NCI-H1417 (cell line): ENCODE measurements at regions not wholly inside any gene's neighbourhood (a gene's known extent, or its start where the extent isn't known, plus 50 kb on each side); places are given as distances from the start of the nearest gene placed in this dataset.
"Not testable (repeated sequence)": the region's sequence is repeated elsewhere in the genome, so short reads cannot be mapped to it uniquely, and the experiment has no call there.

Experiments
- DNase-seq, 3 experiments: peaks; one replicate each; lab custom pipeline; 2025; lab: John Stamatoyannopoulos, UW

DNA sequence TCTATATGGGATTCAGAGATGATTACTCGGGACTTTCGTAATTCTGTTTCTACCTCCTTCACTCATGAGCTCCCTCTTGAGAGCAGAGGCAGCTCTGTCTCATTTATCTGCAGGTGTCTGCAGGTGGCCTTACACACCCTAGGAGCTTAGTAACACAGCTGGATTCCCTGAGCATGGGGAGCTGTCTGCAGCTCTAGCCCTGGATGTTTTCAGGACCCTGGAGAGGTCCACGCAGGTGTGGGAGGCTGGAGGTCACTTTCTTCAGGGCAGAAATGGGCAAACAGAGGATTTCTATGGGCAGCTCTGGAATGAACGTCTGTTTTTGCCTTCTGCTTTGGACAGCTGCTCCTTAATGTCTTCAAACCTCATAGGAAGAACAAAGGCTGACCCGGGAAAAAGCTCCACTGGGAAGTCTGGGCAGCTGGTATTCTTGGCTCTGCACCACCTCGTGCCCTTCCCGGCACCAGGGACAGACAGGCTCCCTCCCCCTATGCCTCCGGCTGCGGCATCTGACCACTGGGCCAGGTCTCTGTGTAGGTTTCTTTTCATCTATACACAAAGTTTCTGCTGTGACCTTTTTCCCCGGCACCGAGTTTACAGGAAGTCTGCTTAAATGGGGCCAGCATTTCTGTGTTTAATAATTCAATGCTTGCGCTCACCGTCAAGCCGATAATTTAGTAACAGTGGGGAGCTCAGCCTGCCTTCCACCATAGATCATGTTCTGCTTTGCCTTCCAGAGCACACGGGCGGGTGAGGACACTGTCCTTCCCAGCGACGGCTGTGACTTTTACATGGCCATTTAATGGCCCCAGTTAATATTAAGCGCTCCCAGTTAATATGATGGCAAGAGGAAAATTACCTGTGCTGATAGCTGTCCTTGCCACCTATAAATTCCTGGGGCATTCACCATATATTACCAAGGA lies 320.2 kb upstream of the SFSWAP start:
- no peak for DNase-seq

DNA sequence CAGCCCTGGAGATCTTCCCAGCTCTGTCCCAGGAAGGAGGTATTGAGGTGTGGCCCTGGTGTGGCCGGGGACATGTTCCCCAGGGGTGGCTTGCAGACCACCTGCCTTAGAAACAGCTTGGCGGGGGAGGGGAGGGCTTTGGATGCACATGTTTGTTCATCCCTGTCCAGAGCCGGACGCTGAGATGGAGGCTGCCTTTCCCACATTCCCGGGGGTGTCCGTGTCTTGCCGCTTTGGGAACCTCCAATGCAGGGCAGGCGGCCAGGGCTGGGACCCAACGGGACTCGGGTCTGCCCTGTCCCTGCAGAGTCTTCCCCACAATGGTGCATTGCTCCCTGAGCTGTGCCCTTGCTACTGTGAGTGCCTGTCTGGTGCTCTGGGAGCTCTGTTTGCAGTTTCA lies 319.5 kb upstream of the SFSWAP start:
- DNase-seq: no peak

DNA sequence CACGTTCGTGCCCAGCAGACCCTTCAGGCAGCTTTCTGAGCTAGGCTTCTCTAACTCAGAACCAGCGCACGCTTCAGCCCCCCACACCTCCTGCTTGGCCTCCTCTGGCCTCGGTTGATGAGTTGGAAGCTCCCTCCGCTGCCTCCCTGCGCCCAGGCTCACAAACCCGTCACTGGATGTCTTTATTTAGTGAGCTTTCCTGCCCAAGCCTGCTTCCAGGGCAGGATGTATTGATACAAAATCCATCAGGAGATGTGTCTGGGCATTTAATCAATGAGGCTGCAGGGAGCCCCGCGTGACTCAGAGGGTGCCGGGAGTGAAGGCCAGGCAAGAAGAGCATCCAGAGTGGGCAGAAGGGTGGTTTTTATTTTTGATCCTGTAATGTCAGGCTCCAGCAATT lies 316.1 kb upstream of the SFSWAP start:
- DNase-seq: not testable (repeated sequence)

DNA sequence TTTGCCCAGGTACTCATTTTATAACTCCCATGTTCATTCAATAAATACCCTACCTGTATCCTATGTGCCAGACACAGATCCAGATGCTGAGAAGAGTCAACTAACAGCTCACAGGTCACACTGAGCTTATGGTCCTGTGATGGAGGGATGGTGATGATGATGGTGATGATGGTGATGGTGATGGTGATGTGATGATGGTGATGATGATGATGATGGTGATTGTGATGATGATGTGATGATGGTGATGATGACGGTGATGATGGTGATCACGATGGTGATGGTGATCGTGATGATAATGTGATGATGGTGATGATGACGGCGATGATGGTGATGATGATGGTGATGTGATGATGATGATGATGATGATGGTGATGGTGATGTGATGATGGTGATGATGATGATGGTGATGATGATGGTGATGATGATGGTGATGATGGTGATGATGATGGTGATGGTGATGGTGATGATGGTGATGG lies 315.6 kb upstream of the SFSWAP start:
- not testable (repeated sequence) for DNase-seq

DNA sequence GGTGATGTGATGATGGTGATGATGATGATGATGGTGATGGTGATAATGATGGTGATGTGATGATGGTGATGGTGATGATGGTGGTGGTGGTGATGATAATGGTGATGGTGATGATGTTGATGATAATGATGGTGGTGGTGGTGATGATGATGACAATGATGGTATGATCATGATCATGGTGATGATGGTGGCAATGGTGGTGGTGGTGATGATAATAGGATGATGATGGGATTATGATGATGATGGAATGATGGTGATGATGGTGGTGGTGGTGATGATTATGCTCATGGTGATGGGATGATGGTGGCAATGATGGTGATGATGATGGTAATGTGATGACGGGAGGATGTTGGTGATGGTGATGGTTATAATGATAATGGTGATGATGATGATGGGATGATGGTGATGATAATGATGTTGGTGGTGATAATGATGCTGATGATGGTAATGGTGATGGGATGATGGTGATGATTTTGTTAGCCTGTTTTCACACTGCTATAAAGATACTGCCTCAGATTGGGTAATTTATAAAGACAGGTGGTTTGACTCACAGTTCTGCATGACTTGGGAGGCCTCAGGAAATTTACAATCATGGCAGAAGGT lies 314.8 kb upstream of the SFSWAP start:
- no peak for DNase-seq

DNA sequence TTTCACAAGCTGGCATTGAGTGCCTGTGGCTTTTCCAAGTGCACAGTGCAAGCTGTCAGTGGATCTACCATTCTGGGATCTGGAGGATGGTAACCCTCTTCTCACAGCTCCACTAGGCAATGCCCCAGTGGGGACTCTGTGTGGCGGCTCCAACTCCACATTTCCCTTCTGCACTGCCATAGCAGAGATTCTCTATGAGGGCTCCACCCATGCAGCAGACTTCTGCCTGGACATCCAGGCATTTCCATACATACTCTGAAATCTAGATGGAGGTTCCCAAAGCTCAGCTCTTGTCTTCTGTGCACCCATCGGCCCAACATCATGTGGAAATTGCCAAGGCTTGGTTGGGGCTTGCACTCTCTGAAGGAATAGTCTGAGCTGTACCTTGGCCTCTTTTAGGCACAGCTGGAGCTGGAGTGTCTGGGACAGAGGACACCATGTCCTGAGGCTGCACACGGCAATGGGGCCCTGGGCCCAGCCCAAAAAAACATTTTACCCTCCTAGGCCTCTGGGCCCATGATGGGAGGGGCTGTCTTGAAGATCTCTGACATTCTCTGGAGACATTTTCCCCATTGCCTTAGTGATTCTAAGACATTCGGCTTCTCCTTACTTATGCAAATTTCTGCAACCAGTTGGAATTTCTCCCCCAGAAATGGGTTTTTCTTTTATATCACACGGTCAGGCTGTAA lies 313.3 kb upstream of the SFSWAP start:
- DNase-seq: no peak

DNA sequence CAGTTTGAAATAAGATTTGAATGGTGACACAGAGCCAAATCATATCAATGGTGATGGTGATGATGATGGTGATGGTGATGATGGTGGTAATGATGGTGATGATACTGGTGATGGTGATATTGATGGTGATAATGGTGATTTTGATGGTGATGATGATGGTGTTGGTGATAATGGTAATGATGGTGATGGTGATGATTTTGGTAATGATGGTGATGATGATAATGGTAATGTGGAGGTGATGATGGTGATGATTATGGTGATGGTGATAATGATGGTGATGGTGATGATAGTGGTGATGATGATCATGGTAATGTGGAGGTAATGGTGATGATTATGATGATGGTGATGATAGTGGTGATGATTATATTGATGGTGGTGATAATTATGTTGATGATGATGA lies 311.9 kb upstream of the SFSWAP start:
- no peak for DNase-seq

DNA sequence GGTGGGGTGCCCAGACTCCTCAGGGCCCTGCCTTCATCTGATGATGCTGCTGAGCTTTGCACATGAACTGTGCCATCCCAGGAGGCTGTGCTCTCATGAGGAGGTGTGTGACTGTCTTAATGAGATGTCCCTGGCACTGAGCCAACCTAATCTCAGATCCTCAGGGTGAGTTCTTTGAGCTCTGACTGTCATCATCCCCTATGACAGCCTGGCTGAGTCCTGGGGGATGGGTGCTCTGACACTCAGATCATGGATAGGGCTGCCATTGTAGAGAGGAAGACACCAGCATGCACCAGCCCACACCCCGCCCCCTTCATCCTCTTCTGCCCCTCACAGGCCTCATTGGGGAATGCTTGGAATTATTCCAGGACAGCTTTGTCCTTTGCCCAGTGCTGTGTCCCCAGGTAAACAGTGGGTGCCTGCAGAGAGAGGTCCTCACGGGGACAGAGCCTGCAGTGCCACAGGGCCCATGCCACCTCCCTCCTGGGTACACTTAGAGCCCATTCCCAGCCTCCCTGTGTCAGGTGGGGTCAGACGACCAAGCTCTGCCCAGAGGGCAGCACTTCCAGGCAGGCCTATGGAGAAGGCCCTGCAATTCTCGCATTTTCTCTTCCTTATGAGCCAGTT lies 310.1 kb upstream of the SFSWAP start:
- DNase-seq: not testable (repeated sequence)

DNA sequence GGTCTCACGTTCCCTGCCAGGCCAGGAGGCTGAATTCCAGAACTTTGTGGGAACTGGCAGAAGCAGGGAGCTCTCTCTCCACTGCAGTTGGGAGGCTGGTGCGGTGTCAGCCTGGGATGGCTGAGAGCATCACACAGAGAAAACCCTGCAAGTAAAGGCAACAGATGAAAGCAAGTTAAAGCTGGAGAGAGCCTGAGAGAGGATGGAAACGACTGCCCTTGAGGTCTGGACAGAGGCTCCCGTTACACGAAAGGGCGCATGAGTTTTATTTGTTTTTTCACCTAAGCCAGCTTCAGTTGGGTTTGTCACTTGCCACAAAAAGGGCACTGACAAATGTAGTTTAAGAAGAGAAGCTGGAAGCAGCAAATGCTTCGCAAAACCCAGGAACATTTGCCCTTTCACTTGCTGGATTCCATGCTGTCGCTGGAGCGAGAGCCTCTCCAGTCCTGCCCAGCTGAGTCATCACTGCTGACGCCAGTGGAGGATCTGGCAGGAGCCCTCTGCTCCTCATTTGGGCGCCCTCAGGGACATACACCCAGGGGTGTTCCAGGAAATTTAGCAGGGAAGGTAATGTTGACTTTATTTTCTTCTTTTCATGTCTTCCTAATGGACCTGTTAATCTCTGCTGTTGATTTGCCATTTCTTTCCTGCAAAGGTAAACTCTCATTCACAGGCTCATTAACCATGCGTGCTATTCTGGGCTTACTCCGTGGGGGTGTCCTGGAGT lies 308.8 kb upstream of the SFSWAP start:
- not testable (repeated sequence) for DNase-seq

DNA sequence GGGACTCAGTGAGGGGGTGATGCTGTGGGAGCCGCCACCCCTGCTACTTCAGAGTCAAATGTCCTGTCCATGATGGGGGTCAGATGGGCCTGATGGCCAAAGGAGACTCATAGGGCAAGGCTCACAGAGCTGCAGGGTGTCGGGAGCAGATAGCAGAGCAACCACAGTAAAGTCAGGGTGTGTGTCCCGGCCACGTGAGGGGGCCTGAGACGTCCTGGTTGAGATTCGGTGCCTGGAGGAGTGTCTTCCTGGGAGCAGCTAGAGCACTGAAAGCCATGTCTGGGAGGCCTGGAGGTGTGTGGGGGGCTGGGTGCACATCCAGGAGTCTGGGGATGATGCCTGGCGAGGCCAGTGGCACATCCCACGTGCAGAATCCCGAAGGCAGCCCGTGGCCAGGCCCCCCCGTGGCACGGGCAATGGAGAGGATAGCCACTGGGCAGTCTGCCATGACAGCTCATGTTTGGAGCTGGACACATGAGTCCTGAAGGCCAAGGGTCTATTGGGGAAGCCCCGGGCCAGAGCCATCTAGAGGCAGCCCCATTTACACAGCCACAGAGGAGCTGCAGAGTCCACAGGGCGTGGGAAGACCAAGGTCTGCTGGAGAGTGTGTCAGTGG lies 308.0 kb upstream of the SFSWAP start:
- DNase-seq: no peak

DNA sequence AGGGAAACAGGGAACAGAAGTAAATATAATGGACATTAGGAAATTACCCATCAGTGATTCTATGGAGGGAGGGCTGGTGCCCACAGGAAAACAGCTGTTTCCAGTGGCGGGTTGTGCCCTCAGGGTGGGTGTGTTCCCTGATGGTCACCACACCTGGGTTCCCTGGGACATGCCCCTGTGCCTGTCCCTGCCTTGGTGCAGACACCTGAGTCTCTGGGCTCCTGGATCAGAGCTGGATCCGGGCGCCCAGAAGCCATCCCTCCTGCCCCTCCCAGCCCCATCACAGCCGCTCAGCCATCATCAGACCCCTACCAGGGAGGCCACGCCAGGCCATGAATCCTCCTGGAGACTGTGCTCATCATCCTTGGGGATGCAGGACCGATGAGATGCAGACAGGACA lies 307.2 kb upstream of the SFSWAP start:
- DNase-seq: no peak

DNA sequence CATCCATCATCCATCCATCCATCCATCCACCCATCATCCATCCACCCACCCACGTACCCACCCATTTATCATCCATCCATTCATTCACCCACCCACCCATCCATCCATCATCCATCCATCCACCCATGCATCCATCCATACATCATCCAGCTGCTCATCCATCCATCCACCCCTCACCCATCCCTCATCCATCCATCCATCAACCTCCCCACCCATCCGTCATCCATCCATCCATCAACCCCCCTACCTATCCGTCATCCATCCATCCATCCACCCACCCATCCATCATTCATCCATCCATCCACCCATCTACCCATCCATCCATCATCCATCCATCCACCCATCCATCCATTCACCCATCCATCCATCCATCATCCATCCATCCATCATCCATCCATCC lies 306.2 kb upstream of the SFSWAP start:
- no peak for DNase-seq

DNA sequence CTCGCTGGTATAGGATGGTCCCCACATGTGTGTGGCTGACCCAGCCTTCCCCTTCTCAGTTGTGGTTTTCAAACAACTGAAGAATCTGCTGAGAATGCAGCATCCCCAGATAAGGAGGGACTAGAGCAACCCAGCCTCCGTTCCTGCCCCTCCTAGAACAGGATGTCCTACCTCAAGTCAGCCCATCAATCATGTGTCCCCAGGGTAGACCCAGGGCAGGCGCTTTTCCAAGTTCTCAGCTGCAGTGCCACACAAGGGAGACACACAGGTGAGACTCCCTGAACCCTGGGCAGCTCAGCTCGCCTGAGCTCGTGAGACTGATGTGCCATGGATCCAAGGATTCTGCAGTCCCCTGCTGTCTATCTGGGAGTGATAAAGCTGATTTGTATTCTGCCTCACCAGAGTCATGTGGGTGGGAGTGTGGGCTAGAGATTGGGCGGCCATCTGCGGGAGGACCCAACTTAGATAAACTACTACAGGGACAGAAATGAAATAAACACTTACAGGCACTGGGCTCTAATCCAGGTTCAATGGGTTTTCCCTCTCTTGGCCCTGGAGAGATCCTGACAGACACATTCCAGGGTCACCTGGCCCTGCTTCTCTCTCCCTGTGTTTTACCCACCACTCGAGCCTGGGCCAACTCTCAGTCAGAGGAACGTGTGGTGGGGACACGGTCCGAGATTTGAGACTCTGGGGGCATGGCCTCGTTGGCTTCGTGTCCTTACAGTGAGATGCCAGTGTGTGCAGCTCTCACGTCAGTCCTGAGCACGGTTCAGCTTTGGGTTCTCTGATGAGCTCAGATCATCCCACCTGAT lies 303.5 kb upstream of the SFSWAP start:
- DNase-seq: no peak

DNA sequence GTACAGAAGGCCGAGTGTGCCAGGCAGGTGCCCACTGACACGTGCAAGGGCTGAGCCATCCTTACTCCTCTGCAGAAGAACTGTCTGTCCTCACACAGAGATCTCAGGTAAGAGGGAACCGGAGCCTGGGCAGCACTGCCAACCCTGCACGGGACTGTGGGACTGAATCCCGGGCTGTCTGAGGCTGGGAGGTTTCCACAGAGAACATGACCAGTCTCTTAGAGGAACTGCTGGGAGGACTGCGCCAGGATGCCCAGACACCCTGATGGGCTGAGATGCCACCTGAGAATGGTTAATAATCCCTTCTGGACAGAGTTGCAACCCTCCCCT lies 302.9 kb upstream of the SFSWAP start:
- no peak for DNase-seq

DNA sequence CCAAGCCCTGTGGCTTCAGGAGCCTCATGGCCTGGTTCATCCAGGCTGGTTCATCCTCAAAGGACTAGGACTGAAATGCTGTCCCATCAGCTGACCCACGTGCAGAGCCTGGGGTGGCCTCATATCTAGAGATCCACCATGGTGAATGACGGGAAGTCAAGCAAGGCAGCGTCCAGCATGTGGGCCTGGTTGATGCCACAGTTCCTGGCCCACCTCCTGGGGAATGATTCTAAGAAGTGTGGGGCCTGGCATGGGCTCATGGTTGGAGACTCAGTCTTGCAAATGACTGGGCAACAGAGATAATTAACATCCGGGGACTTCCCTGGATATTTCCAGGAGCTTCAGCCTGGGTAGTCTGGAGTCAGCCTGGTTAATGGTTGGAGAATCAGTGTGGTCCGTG lies 302.4 kb upstream of the SFSWAP start:
- DNase-seq: no peak

DNA sequence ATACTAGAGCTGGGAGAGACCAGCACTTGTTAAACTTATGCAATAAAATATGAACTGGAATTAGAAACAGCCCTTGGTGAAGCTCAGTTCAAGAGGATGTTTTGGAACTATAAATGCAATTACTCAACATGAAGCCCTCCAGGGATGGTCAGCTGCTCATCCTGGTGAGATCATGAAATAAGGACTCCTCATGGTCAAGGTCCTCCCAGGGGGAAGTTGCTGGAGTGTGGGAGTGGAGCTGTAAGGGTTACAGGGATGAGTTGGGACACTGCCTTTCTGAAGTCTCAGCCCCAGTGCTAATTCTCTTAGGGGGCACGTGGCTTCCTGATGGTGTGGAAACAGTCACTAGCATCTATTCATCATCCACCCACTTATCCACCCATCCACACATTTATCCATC lies 301.7 kb upstream of the SFSWAP start:
- DNase-seq: no peak

DNA sequence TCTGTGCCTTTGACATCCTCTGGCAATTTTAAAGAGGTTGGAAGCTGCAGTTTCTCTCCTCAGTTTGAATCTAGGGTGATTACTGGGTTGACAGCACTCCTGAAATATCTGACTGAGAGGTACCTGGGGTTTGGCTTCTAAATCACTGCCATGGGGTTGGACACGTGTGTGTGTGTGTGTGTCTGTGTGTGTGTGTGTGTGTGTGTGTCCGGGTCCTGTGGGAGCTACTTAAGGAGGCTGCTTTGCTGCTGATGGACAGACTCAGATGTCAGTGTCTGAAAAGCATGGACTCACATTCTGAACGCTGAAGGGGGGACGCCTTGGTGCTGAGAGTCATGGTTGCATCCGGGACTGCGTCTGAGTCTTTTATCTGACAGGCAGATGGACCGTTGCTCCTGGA lies 299.1 kb upstream of the SFSWAP start:
- DNase-seq: not testable (repeated sequence)

DNA sequence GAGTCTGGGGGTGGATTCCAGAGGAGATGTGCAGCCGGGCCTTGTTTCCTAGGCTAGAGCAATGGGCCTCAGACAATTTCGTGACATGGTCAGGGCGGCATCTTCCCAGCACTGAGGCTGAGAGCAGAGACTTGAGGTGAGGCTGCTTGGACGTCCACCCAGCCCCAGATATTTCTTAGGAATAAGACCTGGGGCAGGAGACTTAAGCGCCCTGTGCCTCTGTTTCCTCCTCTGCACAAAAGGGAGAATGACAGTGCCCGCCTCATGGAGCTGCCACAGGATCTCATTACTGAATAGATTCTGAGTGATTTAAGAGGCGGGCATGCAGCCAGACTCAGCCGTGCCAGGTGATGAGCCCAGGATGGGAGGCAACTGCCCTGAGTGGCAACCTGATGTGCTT lies 297.9 kb upstream of the SFSWAP start:
- DNase-seq: no peak

DNA sequence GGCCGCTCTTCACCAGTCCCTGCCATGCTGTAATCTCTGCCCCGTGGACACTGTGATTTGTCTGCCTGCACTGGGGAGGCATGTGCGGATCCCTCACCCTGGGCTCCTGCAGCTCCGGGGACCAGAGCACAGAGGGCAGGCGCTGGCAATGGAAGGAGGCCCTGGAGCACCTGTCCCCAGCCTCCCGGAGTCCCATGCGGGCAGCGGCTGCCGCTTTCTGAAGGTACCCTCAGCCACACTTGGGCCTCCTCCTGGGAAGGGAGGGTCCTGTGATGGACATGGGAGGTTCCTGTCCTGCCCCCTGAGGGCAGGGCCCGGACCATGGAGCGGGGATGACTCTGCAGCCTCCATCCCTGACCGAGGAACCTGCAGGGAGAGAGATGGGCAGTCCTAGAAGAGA lies 297.4 kb upstream of the SFSWAP start:
- DNase-seq: no peak

DNA sequence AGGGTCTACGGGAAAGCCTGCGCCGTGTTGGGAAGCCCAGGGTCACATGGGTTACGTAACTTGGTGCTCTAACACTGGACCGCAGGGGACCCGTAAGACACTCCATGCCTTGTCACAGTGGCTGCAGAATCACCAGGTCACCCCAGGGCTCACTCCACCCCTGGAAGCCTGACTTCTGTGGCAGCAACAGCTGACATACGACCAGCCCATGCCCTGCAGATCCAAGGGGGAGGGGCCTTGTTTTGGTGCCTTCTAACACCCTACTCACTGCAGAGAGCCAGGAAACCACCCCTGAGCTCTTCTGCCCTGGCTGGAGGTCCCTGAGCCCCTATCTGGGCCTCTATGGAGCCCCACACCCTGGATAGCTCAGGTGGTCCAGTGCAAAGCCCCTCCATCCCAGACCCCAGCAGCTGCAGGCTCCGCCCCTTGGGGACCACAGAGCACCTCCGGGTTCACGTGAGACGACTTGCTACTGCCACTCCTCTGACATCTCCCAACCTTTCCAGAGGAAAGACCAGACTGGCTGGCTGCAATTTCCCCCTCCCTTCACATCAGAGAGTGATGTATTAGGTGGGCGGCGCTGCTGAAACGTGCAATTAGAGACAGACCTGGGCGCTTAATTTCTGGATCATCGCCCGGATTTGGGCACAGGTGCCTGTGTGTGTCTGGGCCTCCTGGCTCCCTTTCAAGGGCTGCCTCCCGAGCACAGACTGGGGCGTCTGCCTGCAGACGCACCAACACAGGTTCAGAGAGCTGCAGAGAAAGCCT lies 296.6 kb upstream of the SFSWAP start:
- DNase-seq: not testable (repeated sequence)
